Osteocyte (in vitro differentiated cells): ENCODE measurements at regions not wholly inside any gene's neighbourhood (a gene's known extent, or its start where the extent isn't known, plus 50 kb on each side); places are given as distances from the start of the nearest gene placed in this dataset.

Experiments used
- DNase-seq: peaks from one replicate; pipeline ENCODE4 v3.0.0; 2021; ENCODE audit warnings: mixed read lengths; ENCODE audit not compliant: unreplicated experiment; ENCODE audit errors: extremely low spot score
- H3K27ac Mint-ChIP-seq: one replicate; pipeline ENCODE4 v1.8.0; 2021; ENCODE audit warnings: mild to moderate bottlenecking, mixed read lengths; ENCODE audit not compliant: unreplicated experiment
- H3K27me3 Mint-ChIP-seq: one replicate; pipeline ENCODE4 v1.8.0; 2021; ENCODE audit warnings: mixed read lengths; ENCODE audit not compliant: unreplicated experiment
- H3K36me3 Mint-ChIP-seq: one replicate; pipeline ENCODE4 v1.8.0; 2021; ENCODE audit warnings: mixed read lengths; ENCODE audit not compliant: unreplicated experiment
- H3K4me1 Mint-ChIP-seq: one replicate; pipeline ENCODE4 v1.8.0; 2021; ENCODE audit warnings: mixed read lengths; ENCODE audit not compliant: unreplicated experiment
- H3K4me3 Mint-ChIP-seq: one replicate; pipeline ENCODE4 v1.8.0; 2021; ENCODE audit warnings: mild to moderate bottlenecking, moderate library complexity, mixed read lengths; ENCODE audit not compliant: unreplicated experiment
- H3K9me3 Mint-ChIP-seq: one replicate; pipeline ENCODE4 v1.8.0; 2021; ENCODE audit warnings: mixed read lengths; ENCODE audit not compliant: unreplicated experiment
- CTCF ChIP-seq: fragments of 200-600 bp; sonication (generic); IDR thresholded peaks from 2 replicates; pipeline ENCODE4 v1.5.0; 2021; ENCODE audit warnings: antibody characterized with exemption, mild to moderate bottlenecking, moderate library complexity

- Mint-ChIP-seq H3K4me1 (no peaks in the 10 kb centered on the region), H3K4me3 (no peak overlapping the region), H3K9me3 (peaks cover 66% of the 10 kb centered on the region), H3K27me3 (no peaks in the 10 kb centered on the region), H3K27ac (no peak overlapping the region), H3K36me3 (no peaks in the 10 kb centered on the region)
- no peak for DNase-seq
- no peak for TF ChIP-seq CTCF
Observed at GRCh38 chr16:6803176-6803575, 529.5 kb upstream of the RBFOX1 start.

GRCh38 chr16:6797223-6797622 lies 535.4 kb upstream of the RBFOX1 start:
- H3K4me1 Mint-ChIP-seq, result no peaks in the 10 kb centered on the region

GRCh38 chr16:6777624-6778023 lies 555.0 kb upstream of the RBFOX1 start:
- Mint-ChIP-seq H3K27me3 (no peaks in the 10 kb centered on the region), H3K36me3 (no peaks in the 10 kb centered on the region), H3K4me3 (no peak overlapping the region), H3K27ac (no peak overlapping the region), H3K9me3 (peaks cover 35% of the 10 kb centered on the region), H3K4me1 (no peaks in the 10 kb centered on the region)
- TF ChIP-seq CTCF, result no peak
- DNase-seq, result no peak

More at GRCh38 chr16:6797223-6797622, 535.4 kb upstream of the RBFOX1 start:
- TF ChIP-seq CTCF, result no peak
- no peak for DNase-seq
- H3K9me3 Mint-ChIP-seq, result peaks cover 75% of the 10 kb centered on the region
- no peaks in the 10 kb centered on the region for H3K27me3 Mint-ChIP-seq
- no peaks in the 10 kb centered on the region for H3K36me3 Mint-ChIP-seq
- H3K27ac Mint-ChIP-seq, result no peak overlapping the region
- no peak overlapping the region for H3K4me3 Mint-ChIP-seq

GRCh38 chr16:6775712-6776111 lies 556.9 kb upstream of the RBFOX1 start:
- Mint-ChIP-seq H3K9me3 (peaks cover 18% of the 10 kb centered on the region), H3K27me3 (no peaks in the 10 kb centered on the region), H3K36me3 (no peaks in the 10 kb centered on the region), H3K4me1 (no peaks in the 10 kb centered on the region), H3K4me3 (no peak overlapping the region), H3K27ac (no peak overlapping the region)
- DNase-seq, result no peak
- no peak for TF ChIP-seq CTCF

GRCh38 chr16:6771956-6772355 lies 560.7 kb upstream of the RBFOX1 start:
- Mint-ChIP-seq H3K4me1 (no peaks in the 10 kb centered on the region), H3K4me3 (no peak overlapping the region), H3K9me3 (peaks cover 23% of the 10 kb centered on the region), H3K36me3 (no peaks in the 10 kb centered on the region), H3K27me3 (no peaks in the 10 kb centered on the region), H3K27ac (no peak overlapping the region)
- DNase-seq, result no peak
- TF ChIP-seq CTCF, result no peak
